Activated gamma-delta T cell treated with anti-CD3 and anti-CD28 coated beads, Interleukin-2, amount 50 U/mL, for 16 hours (primary cell): ENCODE measurements at regions not wholly inside any gene's neighbourhood (a gene's known extent, or its start where the extent isn't known, plus 50 kb on each side); places are given as distances from the start of the nearest gene placed in this dataset.

Experiments used
- DNase-seq: peaks from one replicate; pipeline ENCODE4 v3.0.0-alpha.2; 2020; ENCODE audit warnings: low read depth

DNA sequence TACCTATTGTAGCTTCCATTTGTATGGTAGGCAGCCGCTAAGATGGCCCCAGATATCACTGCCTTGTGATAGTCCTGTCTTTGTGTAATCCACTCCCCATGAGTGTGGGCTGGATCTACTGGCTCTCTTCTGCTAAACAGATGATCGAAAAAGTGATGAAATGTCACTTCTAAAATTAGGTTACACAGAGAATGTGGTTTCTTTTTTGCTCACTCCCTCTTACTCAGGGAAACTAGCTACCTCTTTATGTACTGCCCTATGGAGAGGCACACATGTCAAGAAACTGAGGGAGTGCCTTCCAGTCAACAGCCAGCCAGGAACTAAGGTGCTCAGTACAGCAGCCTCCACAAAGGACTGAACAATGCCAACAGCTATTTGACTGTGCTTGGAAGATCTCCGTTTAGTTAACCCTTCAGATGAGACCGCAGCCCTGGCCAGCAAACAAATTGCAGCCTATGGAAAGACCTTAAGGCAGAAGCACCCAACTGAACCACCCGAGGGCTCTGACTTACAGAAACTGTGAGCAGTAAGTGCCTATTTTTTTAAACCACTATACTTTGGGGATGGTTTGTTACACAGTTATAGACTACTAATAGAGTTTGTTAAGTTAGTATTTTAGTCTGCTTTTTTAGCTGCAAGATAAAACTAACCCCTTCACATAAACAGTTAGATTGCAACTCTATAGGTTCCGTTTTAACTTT, 113.2 kb upstream of the MAF start:
- no peak for DNase-seq

DNA sequence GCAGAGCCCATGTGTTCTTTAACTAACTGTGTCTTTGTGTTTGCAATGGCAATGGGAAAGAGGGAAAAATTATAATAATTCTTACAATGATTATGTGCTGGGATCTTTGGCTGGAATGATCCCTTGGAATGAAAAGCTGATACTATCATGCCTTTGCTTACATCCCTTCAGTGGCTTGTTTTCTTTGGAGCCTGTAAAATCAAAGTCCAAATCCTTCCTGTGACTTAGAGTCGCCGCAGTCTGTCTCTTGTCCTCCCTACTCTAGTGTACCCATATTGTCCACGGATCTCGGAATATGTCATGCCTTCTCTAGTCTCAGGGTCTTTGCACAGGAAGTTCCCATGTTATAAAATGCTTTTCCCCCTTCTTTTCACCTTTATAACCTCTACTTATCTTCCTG, 111.7 kb upstream of the MAF start:
- DNase-seq = no peak

DNA sequence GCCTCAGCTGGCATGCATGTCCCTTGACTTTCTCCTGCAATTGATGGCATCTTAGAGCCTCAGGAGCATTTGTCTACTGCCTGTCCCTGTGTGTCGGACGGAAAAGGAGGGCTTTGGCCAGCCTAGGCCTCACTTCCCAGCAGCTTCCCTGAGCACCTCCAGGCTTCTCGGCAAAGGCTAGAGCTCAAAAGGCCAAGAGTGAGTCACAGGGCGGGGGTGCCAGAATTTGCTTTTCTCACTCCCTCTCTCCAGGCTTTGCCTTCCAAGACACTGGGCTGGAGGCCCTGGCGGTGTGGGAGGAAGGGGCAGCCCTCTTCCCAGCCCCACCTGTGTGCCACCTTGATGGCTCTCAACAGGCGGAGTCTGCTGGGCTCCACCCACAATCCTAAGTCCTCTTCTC, 107.3 kb upstream of the MAF start:
- DNase-seq = no peak

DNA sequence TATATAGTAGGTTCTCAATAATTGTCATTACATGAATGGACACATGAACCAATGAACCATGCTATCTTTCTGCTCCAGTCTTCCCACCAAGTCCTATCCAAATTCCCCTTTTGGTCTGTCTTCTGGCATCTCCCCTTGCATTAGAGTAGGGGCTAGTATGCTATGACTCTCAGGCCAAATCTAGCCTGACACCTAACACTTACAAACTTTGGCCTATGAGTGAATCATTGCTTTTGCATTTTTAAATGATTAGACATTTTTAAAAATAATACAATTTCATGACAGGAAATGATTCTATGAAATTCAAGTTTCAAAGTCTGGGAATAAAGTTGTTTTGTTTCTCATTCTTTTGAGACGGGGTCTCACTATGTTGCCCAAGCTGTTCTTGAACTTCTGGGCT, 102.5 kb upstream of the MAF start:
- no peak for DNase-seq

DNA sequence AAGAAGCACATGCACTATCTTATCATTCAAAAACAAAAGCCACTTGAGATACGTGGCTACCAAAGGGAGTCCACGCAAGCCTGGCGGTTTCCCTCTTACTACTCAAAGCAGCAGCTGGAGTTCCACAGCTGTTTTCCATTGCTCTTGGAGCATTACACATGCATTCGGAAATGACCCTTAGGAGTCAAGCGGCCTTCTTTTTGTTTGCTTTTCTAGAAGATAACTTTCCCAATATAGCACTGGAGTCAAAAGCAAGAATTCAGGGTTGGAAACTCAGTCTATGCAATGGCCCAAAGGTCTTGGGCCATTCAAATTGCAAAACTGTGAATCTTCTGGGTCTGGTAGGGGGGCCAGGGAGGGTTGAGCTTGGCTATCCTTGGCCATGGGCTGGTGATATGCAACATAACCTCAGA, 97.8 kb upstream of the MAF start:
- DNase-seq = no peak

DNA sequence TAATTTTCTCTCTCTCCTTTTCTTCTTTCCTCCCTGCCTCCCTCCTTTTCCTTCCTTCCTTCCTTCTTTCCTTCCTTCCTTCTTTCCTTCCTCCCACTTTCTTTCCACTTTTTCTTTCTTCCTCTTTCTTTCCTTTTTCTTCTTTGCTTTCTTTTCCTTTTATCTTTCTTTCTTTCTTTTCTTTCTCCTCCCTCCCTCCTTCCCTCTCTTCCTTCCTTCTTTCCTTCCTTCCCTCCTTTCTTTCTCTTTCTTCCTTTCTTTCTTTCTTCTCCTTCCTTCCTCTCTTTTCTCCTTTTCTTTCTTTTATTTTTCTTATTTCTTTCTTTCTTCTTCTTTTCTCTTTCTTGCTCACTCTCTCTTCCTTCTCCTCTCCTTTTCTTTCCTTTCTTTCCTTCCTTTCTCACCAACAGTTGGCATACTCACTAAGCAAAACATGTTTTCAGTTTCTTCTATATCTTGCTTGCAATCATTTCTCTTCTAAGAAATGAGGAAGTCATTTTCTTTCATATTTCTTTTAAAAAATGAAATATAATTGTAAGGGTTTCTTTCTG, 97.1 kb upstream of the MAF start:
- DNase-seq = no peak

DNA sequence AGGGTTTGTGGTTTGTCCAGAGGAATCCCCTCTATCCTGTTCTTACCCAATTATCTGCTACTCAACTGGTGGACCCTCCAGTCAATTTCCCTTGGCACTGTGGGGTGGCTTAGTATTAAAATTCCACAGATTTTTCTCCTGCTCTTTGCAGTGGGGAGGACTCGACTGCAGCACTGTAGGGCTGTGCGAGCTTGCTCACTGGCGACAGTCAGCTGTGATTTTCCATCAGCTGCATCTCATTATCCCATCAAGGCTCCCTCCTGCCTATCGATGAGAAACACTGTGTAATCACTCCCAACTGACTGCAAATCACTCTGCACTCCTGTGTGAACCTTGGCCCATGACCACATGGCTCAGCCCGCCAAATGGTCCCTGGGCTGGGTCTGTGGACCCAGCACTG, 90.5 kb upstream of the MAF start:
- no peak for DNase-seq

DNA sequence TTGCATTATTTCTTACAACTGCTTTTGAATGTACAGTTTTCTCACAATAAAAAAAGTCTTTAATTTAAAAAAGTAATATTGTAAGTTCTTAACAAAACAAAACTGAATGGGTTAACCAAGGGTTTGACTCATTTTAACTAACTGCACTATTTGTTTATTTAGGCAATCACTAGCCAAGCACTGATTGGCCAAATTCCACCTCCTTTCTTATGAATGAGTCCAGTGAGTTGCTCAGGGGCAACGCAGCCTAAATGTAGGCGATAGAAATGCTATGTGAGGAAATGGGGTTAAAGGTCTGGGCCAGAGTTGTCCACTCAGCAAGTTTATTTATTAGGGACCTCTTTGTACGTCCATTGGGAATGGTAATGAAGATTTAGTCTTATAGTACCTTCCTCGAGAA, 89.6 kb upstream of the MAF start:
- no peak for DNase-seq

DNA sequence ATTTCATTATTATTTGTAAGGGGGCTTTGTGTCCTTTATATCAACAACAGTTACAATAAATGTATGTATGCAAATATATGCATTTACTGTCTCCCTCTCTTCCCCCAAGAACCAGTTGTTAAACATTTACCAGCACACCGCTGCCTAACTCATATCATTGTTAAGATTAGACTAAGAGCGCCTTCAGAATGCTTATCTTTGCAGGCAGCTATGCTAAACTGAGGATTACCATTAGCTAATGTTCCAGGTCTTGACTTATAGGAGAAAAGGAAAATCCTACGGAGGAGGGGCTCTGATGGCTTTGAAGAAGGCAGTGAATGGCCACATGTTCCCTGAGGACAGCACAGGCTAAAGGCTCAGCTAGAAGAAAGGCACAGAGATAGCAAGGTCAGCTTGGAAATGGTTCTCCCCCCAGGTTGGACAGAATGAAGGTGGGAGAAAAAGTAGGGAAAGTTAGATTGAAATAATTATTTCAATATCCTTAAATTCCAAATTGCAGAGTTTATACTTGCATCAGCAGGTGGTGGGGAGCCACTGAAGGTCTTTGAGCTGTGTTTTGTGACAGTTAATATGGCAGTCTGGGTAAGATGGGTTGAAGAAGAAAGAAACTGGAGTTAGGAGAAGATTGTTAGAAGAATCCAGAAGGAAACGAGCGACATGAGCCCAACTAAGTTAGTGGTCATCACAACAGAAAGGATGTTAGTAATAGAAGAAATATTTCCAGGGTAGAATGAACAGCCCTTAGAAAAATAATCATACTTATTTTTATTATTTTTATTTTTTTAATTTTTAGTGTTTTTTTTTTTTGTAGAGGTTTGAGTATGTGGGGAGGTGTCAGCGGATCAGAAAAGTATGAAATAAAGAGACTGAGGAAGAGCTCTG, 87.0 kb upstream of the MAF start:
- DNase-seq = no peak

DNA sequence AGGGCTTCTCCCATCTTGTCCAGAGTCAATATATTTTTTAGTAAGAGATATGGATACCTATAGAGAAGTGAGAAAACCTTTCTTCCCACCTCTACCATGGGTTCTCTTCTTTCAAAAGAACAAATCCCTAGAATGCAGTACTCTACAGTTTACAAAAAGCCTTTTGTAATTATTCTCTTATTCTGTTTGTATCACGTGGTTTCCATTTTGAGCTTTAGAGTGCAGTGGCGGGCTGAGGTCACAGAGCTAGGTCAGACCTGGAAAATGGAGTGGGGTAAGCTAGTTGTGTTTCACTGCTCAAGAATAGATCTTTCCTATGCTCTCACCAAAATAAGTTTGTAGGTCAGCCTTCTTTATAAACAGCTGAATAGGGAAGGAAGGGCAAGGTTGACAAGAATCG, 85.3 kb upstream of the MAF start:
- DNase-seq = no peak

DNA sequence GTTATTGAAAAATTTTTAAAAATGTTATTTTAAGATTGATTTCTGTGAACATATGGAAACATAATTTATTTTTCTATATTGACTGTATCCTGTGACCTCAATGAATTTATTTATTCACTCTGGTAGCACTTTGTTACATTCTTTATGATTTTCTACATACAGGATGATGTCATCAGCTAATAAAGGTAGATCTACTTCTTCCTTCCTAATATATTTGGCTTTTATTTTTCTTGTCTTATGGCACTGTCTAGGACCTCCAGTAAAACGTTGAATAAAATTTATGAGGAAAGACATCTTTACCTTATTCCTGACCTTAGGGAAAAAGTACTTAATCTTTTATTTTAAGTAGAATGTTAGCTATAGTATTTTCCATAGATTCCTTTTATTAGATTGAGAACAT, 78.8 kb upstream of the MAF start:
- DNase-seq = no peak

DNA sequence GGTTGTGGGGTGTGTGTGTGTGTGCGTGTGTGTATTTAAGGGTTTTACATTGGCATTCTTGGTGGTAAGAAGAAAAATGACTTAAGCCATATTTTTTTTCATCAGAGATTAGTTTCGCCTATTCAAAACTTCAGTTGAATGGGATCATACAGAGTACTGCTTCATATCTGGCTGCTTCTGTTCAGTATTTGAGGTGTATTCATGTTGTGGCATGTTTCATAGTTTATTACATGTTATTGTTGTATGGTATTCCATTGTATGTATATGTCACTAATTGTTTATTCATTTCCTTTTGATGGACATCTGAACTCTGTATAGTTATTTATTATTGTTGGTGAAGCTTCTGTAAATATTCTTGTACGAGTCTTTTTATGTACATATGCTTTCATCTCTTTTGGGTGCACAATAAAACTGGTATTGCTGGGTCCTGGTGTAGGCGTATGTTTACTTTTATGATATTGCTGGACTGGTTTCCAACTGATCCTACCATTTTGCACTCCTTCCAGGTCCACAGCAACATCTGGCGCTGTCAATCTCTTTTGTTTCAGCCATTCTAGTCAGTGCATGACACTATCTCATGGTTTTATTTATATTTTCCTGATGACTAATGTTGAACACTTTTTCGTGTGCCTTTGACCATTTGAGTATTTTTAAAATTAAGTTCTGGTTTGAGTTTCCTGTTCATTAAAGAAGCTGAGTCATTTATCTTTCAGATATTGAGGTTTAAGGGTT, 77.4 kb upstream of the MAF start:
- no peak for DNase-seq

DNA sequence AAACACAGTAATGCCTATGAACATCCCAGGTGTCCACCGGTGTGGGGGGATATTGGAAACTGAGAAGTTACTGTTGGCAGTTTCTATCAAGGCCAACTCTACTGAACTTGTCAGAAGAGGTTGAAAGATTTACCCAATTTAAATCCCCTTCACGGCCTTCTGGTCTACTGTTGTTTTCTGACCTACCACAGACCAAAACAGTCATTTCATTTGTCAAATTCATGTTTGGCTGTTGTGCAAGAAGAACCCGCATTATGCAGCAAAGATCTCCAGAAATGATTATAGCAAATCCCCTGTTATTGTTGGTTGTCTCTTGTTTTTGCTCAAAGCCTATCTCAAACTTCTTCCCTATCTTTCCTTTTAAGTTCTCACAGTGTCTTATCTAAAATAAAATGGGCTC, 73.1 kb upstream of the MAF start:
- DNase-seq = no peak

DNA sequence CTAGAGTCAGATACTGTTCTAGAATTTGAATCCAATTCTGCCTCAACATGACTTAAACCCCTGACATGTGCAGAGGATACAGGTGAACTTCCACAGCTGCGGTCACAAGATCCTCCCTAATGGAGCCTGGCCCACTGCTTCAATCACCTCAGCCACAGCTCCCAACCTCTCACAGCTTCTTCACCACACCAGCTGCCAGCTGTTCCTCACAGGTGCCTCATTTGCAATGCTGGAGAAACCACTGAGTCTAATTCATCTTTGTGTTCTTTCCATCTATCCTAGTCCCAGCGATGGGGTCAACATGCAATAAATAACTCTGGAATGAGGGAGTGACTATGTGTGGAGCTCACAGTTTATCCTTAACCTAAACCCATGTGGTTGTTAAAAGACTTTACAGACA, 72.0 kb upstream of the MAF start:
- DNase-seq = no peak

DNA sequence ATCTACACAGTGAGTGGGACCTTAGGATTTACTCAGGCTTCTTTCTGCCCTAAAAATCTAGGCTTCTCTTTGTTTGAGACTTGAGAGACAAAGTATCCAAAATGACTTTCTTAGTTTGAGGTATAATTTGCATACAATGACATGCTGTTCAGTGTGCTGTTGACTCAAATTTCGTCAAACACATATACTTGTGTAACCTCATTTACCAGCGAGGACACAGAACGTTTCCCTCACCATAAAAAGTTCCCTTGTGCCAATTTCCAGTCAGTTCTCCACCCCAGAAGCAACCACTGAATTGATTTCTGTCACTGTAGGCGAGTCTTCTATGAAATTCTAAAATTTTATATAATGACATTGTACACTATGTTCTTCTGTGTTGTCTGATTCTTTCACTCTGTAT, 68.0 kb upstream of the MAF start:
- no peak for DNase-seq

DNA sequence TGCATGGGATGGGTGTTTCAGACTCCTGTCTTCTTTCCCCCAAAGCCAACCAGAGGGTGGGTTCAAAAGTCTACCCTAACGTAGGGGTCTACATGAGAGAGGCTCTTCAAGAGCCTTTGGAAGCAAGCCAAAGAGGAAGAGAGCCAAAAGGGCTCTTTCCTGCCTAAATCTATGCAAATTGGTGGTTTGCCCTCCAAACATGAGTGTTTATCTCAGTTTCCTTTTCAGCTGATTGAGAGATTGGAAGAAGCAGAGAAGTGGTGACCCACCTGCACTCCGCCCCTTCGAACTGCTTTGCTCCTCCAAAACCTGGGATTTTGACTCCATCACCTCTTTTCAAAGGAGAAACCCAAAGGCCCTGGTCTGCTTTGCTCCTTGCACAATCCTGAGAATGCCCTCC, 65.4 kb upstream of the MAF start:
- no peak for DNase-seq

DNA sequence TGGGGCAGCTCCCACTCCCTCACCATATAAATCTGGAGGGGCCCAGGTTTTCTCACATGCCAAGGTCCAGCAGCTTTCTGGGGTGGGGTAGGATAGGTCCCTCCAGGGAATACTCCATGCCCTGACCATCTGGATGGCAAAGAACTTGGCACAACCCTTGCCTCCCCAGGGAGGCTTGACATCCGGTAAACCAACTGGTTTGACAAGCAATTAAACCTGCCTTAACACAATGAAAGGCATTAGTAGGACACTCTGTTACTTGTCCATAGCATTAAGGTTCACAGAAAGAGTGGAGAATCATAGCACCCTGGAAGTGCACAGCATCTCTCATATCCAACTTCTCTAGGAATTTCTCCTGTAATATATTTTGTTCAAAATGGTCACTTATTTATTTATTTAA, 63.9 kb upstream of the MAF start:
- no peak for DNase-seq

DNA sequence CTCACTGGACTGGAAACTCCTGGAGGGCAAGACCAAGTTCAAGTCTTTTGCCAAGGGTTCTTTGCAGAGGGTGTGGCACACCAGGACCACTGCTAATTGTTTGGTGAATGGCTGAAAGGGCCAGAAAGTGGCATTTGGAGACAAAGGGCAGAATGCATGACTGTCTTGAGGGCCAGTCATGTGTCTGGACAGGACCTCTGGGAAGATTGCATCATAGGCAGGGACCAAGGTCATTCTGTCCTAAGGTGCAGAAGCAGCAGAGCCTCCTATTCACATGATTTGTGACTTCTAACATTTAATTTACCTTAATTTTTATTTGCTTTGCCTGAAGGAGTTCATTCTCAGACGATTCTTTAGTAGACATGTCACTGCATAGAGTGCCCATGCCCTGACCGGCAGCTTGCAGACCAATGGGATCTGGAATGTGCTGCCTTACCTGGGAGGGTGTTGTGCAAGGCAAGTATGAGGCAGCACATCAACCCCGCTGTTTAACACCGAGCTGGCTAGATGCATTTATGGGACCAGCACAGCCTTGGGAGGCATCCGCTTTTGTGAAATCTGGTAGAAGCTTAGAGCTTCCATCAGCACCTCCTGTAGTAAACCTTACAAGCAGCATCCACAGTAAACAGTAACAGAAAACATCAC, 62.3 kb upstream of the MAF start:
- DNase-seq = no peak

DNA sequence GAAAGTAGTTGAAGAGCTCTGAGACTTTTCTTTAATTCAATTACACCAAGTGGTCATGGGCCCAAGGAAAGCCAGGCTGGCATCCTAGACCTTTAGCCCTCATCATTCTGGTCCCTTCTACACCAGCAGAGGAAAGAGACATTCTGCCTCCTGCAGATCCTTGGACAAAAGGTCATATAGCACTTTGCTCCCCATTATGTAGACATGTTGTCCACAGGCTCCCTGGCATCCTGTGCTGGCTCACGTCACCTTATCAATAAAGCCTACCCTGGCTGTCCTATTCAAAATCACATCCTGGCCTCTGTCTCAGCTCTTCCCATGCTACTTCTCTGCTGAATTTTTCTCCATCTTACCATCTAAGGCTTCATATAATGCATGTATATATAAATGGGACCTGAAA, 61.6 kb upstream of the MAF start:
- no peak for DNase-seq

DNA sequence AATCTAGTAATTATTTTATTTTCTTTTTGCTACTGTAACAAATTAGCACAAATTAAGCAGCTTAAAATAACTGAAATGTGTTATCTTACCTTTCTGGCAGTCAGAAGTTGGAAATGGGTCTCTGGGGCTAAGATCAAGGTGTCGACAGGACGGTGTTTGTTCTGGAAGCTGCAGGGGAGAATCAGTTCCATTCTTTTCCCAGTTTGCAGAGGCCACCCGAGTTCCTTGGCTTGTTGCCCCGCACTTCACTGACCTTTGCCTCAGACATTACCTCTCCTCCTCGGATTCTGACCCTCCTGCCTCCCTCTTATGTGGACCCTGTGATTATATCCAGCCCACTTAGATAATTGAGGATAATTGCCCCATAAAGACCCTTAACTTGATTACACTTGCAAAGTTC, 61.0 kb upstream of the MAF start:
- DNase-seq = no peak

DNA sequence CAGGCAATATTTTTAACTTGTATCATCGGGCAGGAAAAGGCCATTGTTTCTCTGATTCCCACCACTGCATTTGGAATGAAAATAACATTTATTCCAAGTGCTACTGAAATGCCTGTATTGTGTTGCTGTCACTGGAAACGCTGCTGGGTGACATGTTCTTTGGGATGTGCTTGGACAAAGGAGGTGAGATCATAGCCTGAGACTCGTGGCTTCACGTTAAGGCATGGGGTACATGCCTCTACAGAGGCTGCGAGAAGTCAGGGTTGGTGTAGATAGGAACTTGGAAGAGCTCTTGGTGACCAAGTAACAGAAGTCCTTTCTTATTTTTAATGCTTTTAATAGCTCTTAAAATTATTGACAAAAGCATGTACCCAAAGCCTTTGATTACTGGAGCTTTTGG, 58.8 kb upstream of the MAF start:
- no peak for DNase-seq

DNA sequence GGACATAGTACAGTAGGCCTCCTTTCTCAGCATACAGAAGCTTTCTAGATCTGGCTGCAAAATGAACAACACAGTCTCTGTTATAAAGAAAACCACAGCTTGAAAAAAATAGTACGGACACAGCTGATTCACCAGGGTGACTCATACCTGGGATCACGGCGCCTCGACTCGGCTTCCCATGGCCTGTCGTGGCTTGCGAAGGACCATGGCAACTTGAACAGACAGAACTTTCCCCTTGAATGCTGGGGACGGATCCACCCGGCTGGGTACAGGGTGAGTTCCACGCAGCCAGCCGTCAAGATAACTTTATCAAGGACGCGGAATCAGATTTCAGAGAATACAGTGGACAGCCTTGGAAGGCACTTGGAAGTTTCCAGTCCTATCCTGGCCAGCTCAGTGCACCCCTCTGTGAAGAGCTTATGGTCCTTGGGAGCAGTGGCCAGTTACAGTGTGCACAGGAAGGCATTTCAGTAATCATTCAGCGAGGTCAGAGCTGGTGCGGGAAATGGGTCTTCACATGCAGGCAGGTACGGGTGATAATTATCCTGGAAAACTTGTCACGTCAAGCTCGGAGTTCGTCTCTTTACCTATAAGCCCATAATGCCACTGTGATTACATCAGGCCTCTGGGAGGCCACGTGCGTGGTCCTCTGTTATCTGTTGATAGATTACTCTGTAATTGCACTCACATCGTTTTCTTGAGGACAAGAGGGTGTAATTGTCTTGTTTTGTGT, 57.9 kb upstream of the MAF start:
- no peak for DNase-seq
